H1 (cell line): ENCODE measurements at regions not wholly inside any gene's neighbourhood (a gene's known extent, or its start where the extent isn't known, plus 50 kb on each side); places are given as distances from the start of the nearest gene placed in this dataset.

Experiments used
- CTCF ChIA-PET: fragments of 300-600 bp; sonication (Branson Sonifier 250); formaldehyde crosslinking; loops from one replicate; lab custom pipeline; 2021; ENCODE audit not compliant: partially characterized antibody; lab: Charles Lee
- POLR2A ChIA-PET: fragments of 300-600 bp; sonication (Branson Sonifier 250); formaldehyde crosslinking; loops from one replicate; lab custom pipeline; 2021; ENCODE audit warnings: inconsistent platforms; ENCODE audit not compliant: partially characterized antibody; lab: Charles Lee
- DNase-seq, 2 experiments: peaks; one replicate each; pipeline versions ENCODE4 v3.0.0 to v3.0.0-alpha.2; 2010 to 2022; ENCODE audit warnings: low spot score in 2 of 2, low read depth in 1 of 2, mixed read lengths in 1 of 2
- FAIRE-seq: peaks from 2 replicates; lab custom pipeline; 2011; peaks lifted over from hg19 to GRCh38; lab: Jason Lieb, UNC
- H2AFZ ChIP-seq: 2 replicates; pipeline ENCODE4 v1.8.1; 2012; ENCODE audit warnings: low read length, inconsistent platforms
- H2AK5ac ChIP-seq: 2 replicates; pipeline ENCODE4 v1.6.1; 2013; ENCODE audit warnings: low read depth, low read length
- H2BK120ac ChIP-seq: replicated peaks from 2 replicates; pipeline ENCODE3; 2013; ENCODE audit warnings: low read depth, low read length, inconsistent platforms
- H2BK12ac ChIP-seq: 2 replicates; pipeline ENCODE4 v1.6.1; 2013; ENCODE audit warnings: low read depth, low read length
- H2BK15ac ChIP-seq: 2 replicates; pipeline ENCODE4 v1.6.1; 2013; ENCODE audit warnings: low read length
- H2BK20ac ChIP-seq: 2 replicates; pipeline ENCODE4 v1.6.1; 2013; ENCODE audit warnings: low read length
- H2BK5ac ChIP-seq: 2 replicates; pipeline ENCODE4 v1.6.1; 2013; ENCODE audit warnings: low read depth, low read length
- H3K14ac ChIP-seq: 2 replicates; pipeline ENCODE4 v1.6.1; 2013; ENCODE audit warnings: inconsistent platforms; ENCODE audit not compliant: insufficient read length
- H3K18ac ChIP-seq: 2 replicates; pipeline ENCODE4 v1.6.1; 2013; ENCODE audit warnings: low read length; ENCODE audit errors: extremely low read depth
- H3K23ac ChIP-seq: 2 replicates; pipeline ENCODE4 v1.6.1; 2013; ENCODE audit warnings: inconsistent platforms; ENCODE audit not compliant: insufficient read length
- H3K23me2 ChIP-seq: 2 replicates; pipeline ENCODE4 v1.6.1; 2013; ENCODE audit warnings: low read depth, low read length
- H3K27ac ChIP-seq: 2 replicates; pipeline ENCODE4 v1.6.1; 2011; ENCODE audit warnings: low read depth, low read length, inconsistent platforms
- H3K27me3 ChIP-seq, 4 experiments: replicated peaks in 1 of 4; 1 replicate in 1 of 4; 2 replicates in 3 of 4; pipeline versions ENCODE4 v1.6.1 to v1.8.1; 2011 to 2013; ENCODE audit warnings: low read length in 3 of 4, mild to moderate bottlenecking in 3 of 4, inconsistent platforms in 2 of 4, mixed read lengths in 2 of 4, moderate library complexity in 1 of 4; ENCODE audit not compliant: control insufficient read depth in 3 of 4, insufficient read depth in 3 of 4; ENCODE audit errors: extremely low read depth in 1 of 4
- H3K36me3 ChIP-seq, 4 experiments: 2 replicates each; pipeline versions ENCODE4 v1.6.1 to v1.8.1; 2011 to 2013; ENCODE audit warnings: mild to moderate bottlenecking in 4 of 4, low read length in 3 of 4, moderate library complexity in 2 of 4, control low read depth in 1 of 4, inconsistent platforms in 1 of 4; ENCODE audit not compliant: insufficient read depth in 4 of 4, control insufficient read depth in 2 of 4
- H3K4ac ChIP-seq: replicated peaks from 2 replicates; pipeline ENCODE3; 2013; ENCODE audit warnings: low read length, low read depth, mixed read lengths, inconsistent platforms; ENCODE audit not compliant: insufficient read length
- H3K4me1 ChIP-seq, 4 experiments: replicated peaks in 1 of 4; 1 replicate in 1 of 4; 2 replicates in 3 of 4; pipeline versions ENCODE4 v1.6.1 to v1.8.1; 2011 to 2013; ENCODE audit warnings: low read length in 3 of 4, inconsistent platforms in 2 of 4, mixed read lengths in 1 of 4; ENCODE audit not compliant: insufficient read depth in 4 of 4, control insufficient read depth in 3 of 4
- H3K4me2 ChIP-seq, 2 experiments: 2 replicates each; pipeline versions ENCODE4 v1.6.1 to v1.8.1; 2011 to 2013; ENCODE audit warnings: low read depth in 2 of 2, low read length in 2 of 2, control low read depth in 1 of 2, inconsistent platforms in 1 of 2, mild to moderate bottlenecking in 1 of 2; ENCODE audit not compliant: insufficient read depth in 1 of 2
- H3K4me3 ChIP-seq, 4 experiments: fragments of 200-600, 300-600 bp in 1 of 4; sonication (generic), shearing (Covaris generic), sonication (Bioruptor Twin) in 1 of 4; 2 replicates each; pipeline versions ENCODE4 v1.5.1 to v1.8.1; 2011 to 2016; ENCODE audit warnings: low read length in 4 of 4, low read depth in 3 of 4, control low read depth in 2 of 4, inconsistent platforms in 2 of 4, mild to moderate bottlenecking in 2 of 4, mixed read lengths in 1 of 4, moderate library complexity in 1 of 4; ENCODE audit not compliant: insufficient read depth in 2 of 4; ENCODE audit errors: extremely low read depth in 1 of 4
- H3K56ac ChIP-seq: replicated peaks from 2 replicates; pipeline ENCODE3; 2013; ENCODE audit warnings: low read depth, mild to moderate bottlenecking, mixed read lengths, low read length, inconsistent platforms; ENCODE audit not compliant: insufficient read length
- H3K79me1 ChIP-seq: 2 replicates; pipeline ENCODE4 v1.6.1; 2013; ENCODE audit warnings: low read depth, low read length, control low read depth
- H3K79me2 ChIP-seq, 2 experiments: 2 replicates each; pipeline versions ENCODE4 v1.6.1 to v1.8.1; 2012 to 2013; ENCODE audit warnings: low read length in 2 of 2, mild to moderate bottlenecking in 2 of 2, inconsistent platforms in 1 of 2; ENCODE audit not compliant: insufficient read depth in 2 of 2, control insufficient read depth in 1 of 2
- H3K9ac ChIP-seq, 4 experiments: replicated peaks in 1 of 4; 1 replicate in 1 of 4; 2 replicates in 3 of 4; pipeline versions ENCODE4 v1.6.1 to v1.8.1; 2011 to 2013; ENCODE audit warnings: low read depth in 3 of 4, low read length in 3 of 4, control low read depth in 2 of 4, mild to moderate bottlenecking in 2 of 4, moderate library complexity in 2 of 4, inconsistent platforms in 1 of 4; ENCODE audit errors: extremely low read depth in 1 of 4
- H3K9me3 ChIP-seq, 2 experiments: 2 replicates each; pipeline versions ENCODE4 v1.6.1 to v1.8.1; 2012 to 2013; ENCODE audit warnings: mild to moderate bottlenecking in 2 of 2, moderate library complexity in 2 of 2, control low read depth in 1 of 2, inconsistent platforms in 1 of 2, low read depth in 1 of 2, low read length in 1 of 2, mixed read lengths in 1 of 2; ENCODE audit not compliant: insufficient read depth in 2 of 2
- H4K20me1 ChIP-seq, 2 experiments: replicated peaks in 1 of 2; 2 replicates each; pipeline versions ENCODE3 to v1.8.1; 2011 to 2013; ENCODE audit warnings: inconsistent platforms in 2 of 2, low read length in 2 of 2, mild to moderate bottlenecking in 1 of 2; ENCODE audit not compliant: insufficient read depth in 2 of 2, control insufficient read depth in 1 of 2
- H4K5ac ChIP-seq: 2 replicates; pipeline ENCODE4 v1.6.1; 2013; ENCODE audit warnings: low read length, low read depth, mixed read lengths, inconsistent platforms; ENCODE audit not compliant: insufficient read length
- H4K8ac ChIP-seq: 2 replicates; pipeline ENCODE4 v1.8.0; 2013; ENCODE audit warnings: mild to moderate bottlenecking, moderate library complexity, low read length, inconsistent platforms; ENCODE audit not compliant: insufficient read depth; ENCODE audit errors: extremely low read depth
- H4K91ac ChIP-seq: replicated peaks from 2 replicates; pipeline ENCODE3; 2013; ENCODE audit warnings: low read length, mixed read lengths, inconsistent platforms; ENCODE audit not compliant: insufficient read length
- ASH2L ChIP-seq: fragments of 200-600, 300-600 bp; sonication (generic); IDR thresholded peaks from one replicate; pipeline ENCODE4 v1.7.1; 2017; ENCODE audit warnings: low read length
- BRCA1 ChIP-seq: IDR thresholded peaks from 2 replicates; pipeline ENCODE4 v1.6.1; 2012; ENCODE audit warnings: low read depth, low read length, improper control_type of control experiment
- CHD2 ChIP-seq: IDR thresholded peaks from 2 replicates; pipeline ENCODE4 v1.6.1; 2012; ENCODE audit warnings: low read length, improper control_type of control experiment
- CREB1 ChIP-seq: IDR thresholded peaks from 2 replicates; pipeline ENCODE4 v1.6.1; 2012; ENCODE audit warnings: inconsistent platforms
- MAFK ChIP-seq: IDR thresholded peaks from 2 replicates; pipeline ENCODE4 v1.6.1; 2012; ENCODE audit warnings: low read depth, mild to moderate bottlenecking, improper control_type of control experiment, low read length
- PHF8 ChIP-seq: fragments of 200-600 bp; sonication (generic); conservative IDR thresholded peaks from 2 replicates; pipeline ENCODE4 v1.7.1; 2012; ENCODE audit warnings: low read depth, mild to moderate bottlenecking, inconsistent platforms, low read length, moderate library complexity
- POLR2A ChIP-seq, 2 experiments: IDR thresholded peaks; 1 replicate in 1 of 2; 2 replicates in 1 of 2; pipeline ENCODE4 v1.6.1; 2011; ENCODE audit warnings: low read depth in 2 of 2, low read length in 2 of 2, mild to moderate bottlenecking in 2 of 2; ENCODE audit errors: control extremely low read depth in 1 of 2
- RNF2 ChIP-seq: fragments of 200-900, 300-1000 bp; sonication (generic); IDR thresholded peaks from 2 replicates; pipeline ENCODE4 v1.7.1; 2016; ENCODE audit warnings: borderline replicate concordance, low read depth, mild to moderate bottlenecking, antibody characterized with exemption, low read length; ENCODE audit not compliant: poor library complexity, severe bottlenecking; ENCODE audit errors: missing control alignments
- RXRA ChIP-seq: IDR thresholded peaks from 2 replicates; pipeline ENCODE4 v1.6.1; 2011; ENCODE audit warnings: low read depth, mild to moderate bottlenecking, low read length, moderate library complexity; ENCODE audit not compliant: insufficient read depth
- SIX5 ChIP-seq: IDR thresholded peaks from 2 replicates; pipeline ENCODE4 v1.6.1; 2011; ENCODE audit warnings: mild to moderate bottlenecking, low read depth, low read length
- SRF ChIP-seq: IDR thresholded peaks from 2 replicates; pipeline ENCODE4 v1.6.1; 2011; ENCODE audit warnings: mild to moderate bottlenecking, low read depth, low read length, moderate library complexity
- SUZ12 ChIP-seq: fragments of 200-600 bp; sonication (generic); IDR thresholded peaks from 2 replicates; pipeline ENCODE4 v1.6.1; 2012; ENCODE audit warnings: mild to moderate bottlenecking, inconsistent platforms, low read length, moderate library complexity, mixed read lengths
- ZNF274 ChIP-seq: IDR thresholded peaks from 2 replicates; pipeline ENCODE4 v1.7.0; 2012; ENCODE audit warnings: low read length, borderline replicate concordance; ENCODE audit errors: extremely low read depth
- WGBS, 2 experiments: shearing (Covaris generic) in 1 of 2; methylation state at CpG; one replicate each; pipeline versions ENCODE4 v1.1.6 to v1.1.7; 2013 to 2015; ENCODE audit warnings: low lambda C conversion rate in 2 of 2, mixed read lengths in 2 of 2, inconsistent platforms in 1 of 2, low coverage in 1 of 2, missing lambda C conversion rate in 1 of 2; ENCODE audit not compliant: insufficient replicate concordance in 2 of 2, insufficient coverage in 1 of 2, insufficient read length in 1 of 2; ENCODE audit errors: extremely low coverage in 1 of 2, missing lambda C conversion rate in 1 of 2; 5-methylcytosine and 5-hydroxymethylcytosine counted together

DNA sequence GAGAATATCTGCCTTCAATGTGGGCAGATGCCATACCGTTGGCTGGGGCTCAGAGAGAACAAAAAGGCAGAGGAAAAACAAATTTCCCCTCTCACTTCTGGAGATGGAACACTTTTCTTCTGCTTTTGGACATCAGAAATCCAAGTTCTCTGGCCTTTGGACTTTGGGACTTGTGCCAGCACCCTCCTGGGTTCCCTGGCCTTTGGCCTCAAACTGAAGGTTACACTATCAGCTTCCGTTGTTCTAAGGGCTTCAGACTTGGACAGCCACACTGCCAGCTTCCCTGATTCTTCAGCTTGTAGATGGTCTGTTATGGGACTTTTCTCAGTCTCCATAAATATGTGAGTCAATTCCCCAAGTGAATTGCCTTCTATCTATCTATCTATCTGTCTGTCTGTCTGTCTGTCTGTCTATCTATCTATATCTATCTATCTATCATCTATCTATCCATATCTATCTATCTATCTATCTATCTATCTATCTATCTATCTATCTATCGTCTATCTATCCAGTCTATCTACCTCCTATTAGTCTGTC is 778.1 kb upstream of the TMPRSS15 start:
- DNase-seq (no peak), FAIRE-seq (no peak)
- no peaks in the 10 kb centered on the region for H3K27me3 ChIP-seq
- H4K20me1 ChIP-seq = no peaks in the 10 kb centered on the region
- no peak overlapping the region for H3K14ac ChIP-seq
- no peak overlapping the region for H2BK15ac ChIP-seq
- no peaks in the 10 kb centered on the region for H3K4me1 ChIP-seq
- no peak overlapping the region for H2BK120ac ChIP-seq
- H3K4ac ChIP-seq = no peak overlapping the region
- no peak overlapping the region for H3K4me2 ChIP-seq
- H3K23ac ChIP-seq = no peak overlapping the region
- H3K4me3 ChIP-seq = no peak overlapping the region
- no peak overlapping the region for H3K9ac ChIP-seq
- H2AK5ac ChIP-seq = no peak overlapping the region
- H4K8ac ChIP-seq = no peak overlapping the region
- no peak overlapping the region for H4K5ac ChIP-seq
- H3K56ac ChIP-seq = no peak overlapping the region
- no peak overlapping the region for H4K91ac ChIP-seq
- no peaks in the 10 kb centered on the region for H3K23me2 ChIP-seq
- WGBS, 2 experiments = 82% methylated on average over 3 of the region's 3 CpGs; no CpG with 5 or more reads in 1 of the 2 experiments
- no peak overlapping the region for H2BK12ac ChIP-seq
- no peak overlapping the region for H2BK5ac ChIP-seq
- TF ChIP-seq ZNF274 (no peak), BRCA1 (no peak), PHF8 (no peak), SIX5 (no peak), CREB1 (no peak), CHD2 (no peak), SRF (no peak), RXRA (no peak), POLR2A (IDR thresholded peaks at IDR 0.05; ENCODE audit: control extremely low read depth in 1 of 2, low read depth in 2 of 2, low read length in 2 of 2) (no peak), SUZ12 (no peak), RNF2 (no peak), MAFK (no peak), ASH2L (no peak)
- TF ChIP-seq, all 59 proteins: peak for 0
- Histone ChIP-seq H2AFZ (no peak overlapping the region), H3K79me2 (no peaks in the 10 kb centered on the region), H2BK20ac (no peak overlapping the region), H3K18ac (no peak overlapping the region), H3K79me1 (no peaks in the 10 kb centered on the region), H3K9me3 (no peaks in the 10 kb centered on the region), H3K27ac (no peak overlapping the region), H3K36me3 (no peaks in the 10 kb centered on the region)
- ChIA-PET CTCF (no interaction called here), POLR2A (no interaction called here)
